DND-41 (cell line): ENCODE measurements at regions not wholly inside any gene's neighbourhood (a gene's known extent, or its start where the extent isn't known, plus 50 kb on each side); places are given as distances from the start of the nearest gene placed in this dataset.
"Not testable (repeated sequence)": the region's sequence is repeated elsewhere in the genome, so short reads cannot be mapped to it uniquely, and the experiment has no call there.

Experiments used
- ATAC-seq: fragments of 200-7000 bp; cut with Tn5 transposase; 3 replicates; pipeline ENCODE4 v1.9.1; 2021; ENCODE audit warnings: low read depth; ENCODE audit not compliant: insufficient read depth
- DNase-seq: peaks from one replicate; pipeline ENCODE4 v3.0.0-alpha.2; 2020
- H2AFZ ChIP-seq: 2 replicates; pipeline ENCODE4 v1.6.0; 2012; ENCODE audit warnings: low read depth, low read length
- H3K27ac ChIP-seq: 2 replicates; pipeline ENCODE4 v1.5.1; 2012; ENCODE audit warnings: low read length, inconsistent platforms
- H3K27me3 ChIP-seq: fragments of 200-600 bp; sonication (generic); 2 replicates; pipeline ENCODE4 v1.6.0; 2012; ENCODE audit warnings: low read length, mild to moderate bottlenecking, inconsistent platforms; ENCODE audit not compliant: insufficient read depth, poor library complexity
- H3K36me3 ChIP-seq: 2 replicates; pipeline ENCODE4 v1.5.1; 2012; ENCODE audit warnings: low read length, inconsistent platforms; ENCODE audit not compliant: insufficient read depth
- H3K4me1 ChIP-seq: 2 replicates; pipeline ENCODE4 v1.5.1; 2012; ENCODE audit warnings: mild to moderate bottlenecking, low read length; ENCODE audit not compliant: insufficient read depth
- H3K4me2 ChIP-seq: 2 replicates; pipeline ENCODE4 v1.6.0; 2012; ENCODE audit warnings: mild to moderate bottlenecking, moderate library complexity, low read length, inconsistent platforms; ENCODE audit not compliant: insufficient read depth
- H3K4me3 ChIP-seq, 2 experiments: fragments of 200-600 bp in 1 of 2; shearing (Covaris generic) in 1 of 2; 2 replicates each; pipeline ENCODE4 v1.5.1; 2012 to 2016; ENCODE audit warnings: inconsistent platforms in 2 of 2, low read length in 2 of 2, mild to moderate bottlenecking in 2 of 2, low read depth in 1 of 2, moderate library complexity in 1 of 2
- H3K79me2 ChIP-seq: 2 replicates; pipeline ENCODE4 v1.6.0; 2012; ENCODE audit warnings: low read length, inconsistent platforms; ENCODE audit not compliant: insufficient read depth
- H3K9ac ChIP-seq: 2 replicates; pipeline ENCODE4 v1.6.0; 2012; ENCODE audit warnings: low read depth, mild to moderate bottlenecking, inconsistent platforms, low read length, moderate library complexity
- H3K9me3 ChIP-seq: 2 replicates; pipeline ENCODE4 v1.5.1; 2012; ENCODE audit warnings: low read length, moderate library complexity, mild to moderate bottlenecking, inconsistent platforms; ENCODE audit not compliant: insufficient read depth, severe bottlenecking
- H4K20me1 ChIP-seq: 2 replicates; pipeline ENCODE4 v1.6.0; 2012; ENCODE audit warnings: low read length; ENCODE audit not compliant: insufficient read depth

- H3K4me2 ChIP-seq, H2AFZ ChIP-seq, H3K9me3 ChIP-seq, H3K4me1 ChIP-seq, H3K36me3 ChIP-seq, H3K9ac ChIP-seq, H3K4me3 ChIP-seq, H3K27ac ChIP-seq, H3K79me2 ChIP-seq, H4K20me1 ChIP-seq, DNase-seq, ATAC-seq, H3K27me3 ChIP-seq: not testable (repeated sequence)
Observed at GRCh38 chr1:91279-91678, 360.2 kb downstream of the OR4F29 start.

GRCh38 chr1:88110-88509 is 363.4 kb downstream of the OR4F29 start:
- H3K36me3 ChIP-seq, H3K4me1 ChIP-seq, H3K4me2 ChIP-seq, H4K20me1 ChIP-seq, H3K9me3 ChIP-seq, H3K27ac ChIP-seq, H3K9ac ChIP-seq, DNase-seq, H3K27me3 ChIP-seq, H2AFZ ChIP-seq, H3K4me3 ChIP-seq, H3K79me2 ChIP-seq, ATAC-seq: not testable (repeated sequence)

GRCh38 chr1:79152-79551 is 372.3 kb downstream of the OR4F29 start:
- not testable (repeated sequence) for H3K4me3 ChIP-seq, H3K4me2 ChIP-seq, H3K79me2 ChIP-seq, H3K9ac ChIP-seq, ATAC-seq, H3K27me3 ChIP-seq, H3K27ac ChIP-seq, H3K36me3 ChIP-seq, DNase-seq, H3K9me3 ChIP-seq, H3K4me1 ChIP-seq, H2AFZ ChIP-seq, H4K20me1 ChIP-seq

- not testable (repeated sequence) for DNase-seq, H3K4me3 ChIP-seq, H3K36me3 ChIP-seq, H2AFZ ChIP-seq, H3K4me1 ChIP-seq, H3K27ac ChIP-seq, H4K20me1 ChIP-seq, ATAC-seq, H3K79me2 ChIP-seq, H3K9me3 ChIP-seq, H3K4me2 ChIP-seq, H3K27me3 ChIP-seq, H3K9ac ChIP-seq
Observed at GRCh38 chr1:65119-65518, 386.4 kb downstream of the OR4F29 start, which contains the start of gene OR4F5. Gene OR4F5, plus strand, starts transcription at chr1:65419.

- H2AFZ ChIP-seq, H3K79me2 ChIP-seq, DNase-seq, H3K4me2 ChIP-seq, H3K36me3 ChIP-seq, H4K20me1 ChIP-seq, H3K4me3 ChIP-seq, H3K9ac ChIP-seq, H3K27me3 ChIP-seq, H3K27ac ChIP-seq, ATAC-seq, H3K9me3 ChIP-seq, H3K4me1 ChIP-seq: not testable (repeated sequence)
Observed at GRCh38 chr1:56014-56531, 395.4 kb downstream of the OR4F29 start.

- H3K4me1 ChIP-seq, H3K4me2 ChIP-seq, H2AFZ ChIP-seq, H3K27ac ChIP-seq, H3K79me2 ChIP-seq, H3K9me3 ChIP-seq, ATAC-seq, H3K36me3 ChIP-seq, DNase-seq, H4K20me1 ChIP-seq, H3K27me3 ChIP-seq, H3K4me3 ChIP-seq, H3K9ac ChIP-seq: not testable (repeated sequence)
Observed at GRCh38 chr1:53182-53581, 398.3 kb downstream of the OR4F29 start.

GRCh38 chr1:41965-42466 is 409.5 kb downstream of the OR4F29 start:
- H3K4me3 ChIP-seq, H4K20me1 ChIP-seq, H3K27ac ChIP-seq, H3K27me3 ChIP-seq, ATAC-seq, H2AFZ ChIP-seq, H3K36me3 ChIP-seq, DNase-seq, H3K9me3 ChIP-seq, H3K9ac ChIP-seq, H3K4me1 ChIP-seq, H3K79me2 ChIP-seq, H3K4me2 ChIP-seq: not testable (repeated sequence)

- H3K4me3 ChIP-seq, ATAC-seq, H4K20me1 ChIP-seq, H3K9me3 ChIP-seq, DNase-seq, H3K4me2 ChIP-seq, H3K79me2 ChIP-seq, H3K9ac ChIP-seq, H3K4me1 ChIP-seq, H3K27ac ChIP-seq, H3K36me3 ChIP-seq, H3K27me3 ChIP-seq, H2AFZ ChIP-seq: not testable (repeated sequence)
Observed at GRCh38 chr1:41197-41596, 410.3 kb downstream of the OR4F29 start.
